ENCODE measurements at regions not wholly inside any gene's neighbourhood (a gene's known extent, or its start where the extent isn't known, plus 50 kb on each side); places are given as distances from the start of the nearest gene placed in this dataset.
A peak's percentile ranks its signal among the peaks of the same experiment; 100 is the strongest.

DNA sequence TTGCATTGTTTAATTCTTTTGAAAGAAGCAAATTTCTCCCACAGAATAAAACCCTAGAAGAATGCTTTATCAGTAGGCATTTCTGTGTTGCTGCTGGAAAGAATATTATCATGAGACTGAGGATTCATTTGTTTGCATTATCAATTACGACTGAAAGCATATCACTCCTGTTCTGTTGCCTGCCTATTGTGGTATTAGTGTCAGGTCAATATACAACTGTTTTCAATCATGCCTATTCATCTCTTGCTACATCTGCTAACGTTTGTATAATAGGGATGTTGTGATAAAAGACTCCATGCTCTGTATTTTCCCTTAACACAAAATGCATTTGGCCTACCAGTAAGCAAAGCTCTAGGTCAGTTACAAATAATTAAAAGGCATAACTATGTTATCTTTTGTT lies 221.5 kb downstream of the PTPRC start:
- no peak for DNase-seq (ENCODE audit: low read depth in 3 of 3, low spot score in 2 of 3)

DNA sequence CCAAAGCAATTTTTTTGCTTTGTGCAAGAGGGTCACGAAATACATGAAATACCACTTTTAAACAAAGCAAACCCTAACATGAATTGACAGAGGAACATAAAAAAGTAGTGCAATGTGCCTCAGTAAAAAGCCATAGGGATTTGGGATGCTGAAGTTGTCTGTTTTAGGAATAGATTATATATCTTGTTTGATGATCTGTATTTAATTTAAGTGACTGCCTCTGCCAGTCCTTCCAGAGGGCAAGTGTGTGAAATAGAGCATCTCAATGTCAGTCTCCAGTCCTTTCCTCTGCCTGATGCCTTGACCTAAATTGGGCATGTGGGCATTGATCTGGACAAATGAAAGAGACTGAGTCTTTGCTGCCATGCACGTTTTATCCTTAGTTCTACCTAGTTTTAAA lies 222.8 kb downstream of the PTPRC start:
- no peak for DNase-seq (ENCODE audit: low read depth in 3 of 3, low spot score in 2 of 3)

- DNase-seq (ENCODE audit: low read depth in 3 of 3, low spot score in 2 of 3), result no peak
Observed at GRCh38 chr1:198864695-198865094, 225.9 kb downstream of the PTPRC start.

DNA sequence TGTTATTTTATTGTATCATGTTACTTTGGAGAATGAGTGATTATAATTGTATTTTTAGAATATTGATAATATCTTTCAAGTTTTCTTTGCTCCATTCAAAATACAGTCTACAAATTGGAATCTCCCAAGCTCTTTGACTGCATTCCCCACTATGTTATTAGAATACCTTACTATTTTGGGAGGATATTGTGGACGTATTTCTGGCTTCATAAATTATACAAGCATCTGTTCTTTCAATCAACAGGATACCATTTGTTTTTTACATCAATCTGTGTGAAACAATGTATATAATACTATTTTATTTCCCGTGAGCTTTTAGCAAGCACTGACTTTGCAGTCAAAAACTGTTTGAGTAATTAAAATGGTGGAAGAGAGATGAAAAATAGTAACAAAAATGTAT lies 226.5 kb downstream of the PTPRC start:
- no peak for DNase-seq (ENCODE audit: low read depth in 3 of 3, low spot score in 2 of 3)

DNA sequence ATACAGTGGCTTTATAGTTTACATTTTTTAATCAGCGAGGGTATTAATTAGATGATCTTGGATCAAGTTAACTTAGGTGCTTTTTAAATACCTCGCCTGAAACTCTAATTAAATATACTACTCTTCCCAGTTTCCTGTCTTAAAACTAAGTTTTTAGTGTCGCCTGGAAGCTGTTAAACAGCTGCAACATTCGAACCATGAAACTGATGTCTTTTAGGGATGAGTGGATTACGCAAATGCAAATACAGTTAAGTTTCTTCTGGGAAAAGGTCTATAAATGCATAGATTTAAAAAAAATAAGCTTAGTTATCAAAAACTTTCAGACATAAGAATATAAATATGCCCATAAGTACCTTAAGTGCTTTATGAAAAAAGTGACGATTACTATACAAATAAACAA lies 228.3 kb downstream of the PTPRC start:
- no peak for DNase-seq (ENCODE audit: low read depth in 3 of 3, low spot score in 2 of 3)

- DNase-seq (ENCODE audit: low read depth in 3 of 3, low spot score in 2 of 3), result no peak
Observed at GRCh38 chr1:198873696-198874230, 234.9 kb downstream of the PTPRC start.

GRCh38 chr1:198876371-198876871 lies 237.6 kb downstream of the PTPRC start:
- peak in 2 of 3 donors; percentile 13 to 15 for DNase-seq (ENCODE audit: low read depth in 3 of 3, low spot score in 2 of 3)

DNA sequence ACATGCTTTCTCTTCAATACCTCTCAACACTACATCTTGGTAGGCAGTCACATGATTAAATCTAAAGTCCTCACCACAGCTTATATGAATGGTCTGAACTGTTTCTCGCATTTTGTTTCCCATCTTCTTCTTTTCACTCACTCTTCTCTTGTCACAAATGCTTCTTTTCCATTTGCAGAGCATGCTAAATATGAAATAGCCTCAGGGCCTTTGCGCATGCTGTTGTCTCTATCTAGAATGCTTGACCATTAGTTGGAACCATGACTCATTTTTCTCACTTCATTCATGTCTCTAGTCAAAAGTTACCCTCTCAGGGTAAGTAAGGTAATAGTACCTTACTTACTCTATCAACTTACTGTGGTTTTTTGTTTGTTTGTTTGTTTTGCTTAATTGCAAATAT lies 239.7 kb downstream of the PTPRC start:
- DNase-seq (ENCODE audit: low read depth in 3 of 3, low spot score in 2 of 3), result no peak

DNA sequence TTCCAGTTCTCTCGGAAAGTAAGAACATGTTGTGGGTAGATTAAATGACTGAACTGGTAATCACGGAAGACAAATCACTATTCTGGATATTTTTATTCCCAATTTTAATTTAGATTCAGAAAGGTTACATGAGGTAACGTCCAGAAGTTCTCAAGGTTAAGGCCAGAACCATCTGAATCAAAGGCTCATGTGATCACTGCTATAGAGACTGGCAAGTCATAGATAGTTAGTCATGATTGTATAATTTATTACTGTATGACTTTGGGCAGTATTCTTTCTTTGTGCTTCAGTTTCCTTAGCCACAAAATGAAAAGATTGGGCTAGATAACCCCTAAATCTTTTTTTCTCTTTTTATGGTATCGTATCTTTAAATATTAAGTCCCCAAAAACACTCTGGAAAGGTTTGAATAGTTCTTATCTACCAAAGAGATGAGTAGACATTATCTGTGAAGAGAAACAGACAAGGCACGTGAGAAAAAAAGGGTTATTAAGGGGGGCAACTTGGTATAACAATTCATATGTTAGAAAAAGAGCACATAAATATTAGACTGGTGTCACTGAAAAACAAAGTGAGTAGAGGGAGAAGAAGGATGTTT lies 241.0 kb downstream of the PTPRC start:
- no peak for DNase-seq (ENCODE audit: low read depth in 3 of 3, low spot score in 2 of 3)

DNA sequence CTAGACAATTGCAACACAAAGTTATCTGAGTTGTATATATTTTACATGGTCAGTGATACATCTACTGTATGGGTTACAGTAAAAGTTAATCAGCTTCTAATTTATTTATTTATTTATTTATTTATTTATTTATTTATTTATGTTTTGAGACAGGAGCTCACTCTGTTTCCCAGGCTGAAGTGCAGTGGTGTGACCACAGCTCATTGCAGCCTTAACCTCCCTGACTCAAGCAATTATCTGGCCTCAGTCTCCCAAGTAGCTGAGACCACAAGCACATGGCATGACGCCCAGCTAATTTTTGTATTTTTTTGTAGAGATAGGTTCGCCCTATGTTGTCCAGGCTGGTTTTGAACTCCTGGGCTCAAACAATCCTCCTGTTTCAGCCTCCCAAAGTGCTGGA lies 241.6 kb downstream of the PTPRC start:
- DNase-seq (ENCODE audit: low read depth in 3 of 3, low spot score in 2 of 3), result no peak

GRCh38 chr1:198880818-198881597 lies 242.2 kb downstream of the PTPRC start:
- no peak for DNase-seq (ENCODE audit: low read depth in 3 of 3, low spot score in 2 of 3)

- no peak for DNase-seq (ENCODE audit: low read depth in 3 of 3, low spot score in 2 of 3)
Observed at GRCh38 chr1:198883184-198883583, 244.3 kb downstream of the PTPRC start.

GRCh38 chr1:198887866-198888265 lies 249.0 kb downstream of the PTPRC start:
- no peak for DNase-seq (ENCODE audit: low read depth in 3 of 3, low spot score in 2 of 3)

- no peak for DNase-seq (ENCODE audit: low read depth in 3 of 3, low spot score in 2 of 3)
Observed at GRCh38 chr1:198888379-198888943, 249.6 kb downstream of the PTPRC start.

- DNase-seq (ENCODE audit: low read depth in 3 of 3, low spot score in 2 of 3), result no peak
Observed at GRCh38 chr1:198889101-198889500, 250.3 kb downstream of the PTPRC start.

GRCh38 chr1:198889749-198890148 lies 250.9 kb downstream of the PTPRC start:
- no peak for DNase-seq (ENCODE audit: low read depth in 3 of 3, low spot score in 2 of 3)

DNA sequence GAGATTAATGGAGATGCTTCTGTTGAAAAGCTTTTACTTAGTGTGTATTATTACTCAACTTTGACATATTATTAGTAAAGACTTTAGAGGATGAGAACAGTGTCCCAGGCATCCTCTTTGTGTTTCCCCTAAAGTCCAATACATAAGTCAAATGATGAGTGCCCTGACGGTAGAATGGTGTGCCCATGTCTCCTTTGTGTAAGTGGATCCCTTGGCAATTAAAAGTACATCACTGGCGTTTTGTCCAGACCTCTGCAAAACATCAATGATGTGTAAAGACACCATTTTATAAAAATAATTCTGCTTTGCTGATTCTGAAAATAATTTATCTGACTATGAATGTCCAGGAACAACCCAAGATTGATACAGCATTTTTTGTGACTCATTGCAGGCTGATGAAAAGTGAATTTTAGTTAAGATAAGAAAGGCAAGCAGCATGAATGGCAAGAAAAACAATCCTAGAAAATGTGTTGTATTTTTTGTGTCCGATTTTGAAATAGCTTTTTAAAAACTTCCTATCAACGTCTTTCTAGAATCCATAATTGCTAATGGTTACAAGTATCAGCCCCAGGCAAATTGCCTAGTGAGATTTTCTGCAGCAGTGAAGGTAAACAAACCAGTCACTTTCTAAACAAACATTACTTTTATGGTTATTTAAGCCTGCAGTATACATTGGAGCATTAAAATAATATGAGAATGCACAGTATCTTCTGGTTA lies 251.5 kb downstream of the PTPRC start:
- DNase-seq (ENCODE audit: low read depth in 3 of 3, low spot score in 2 of 3), result no peak

- DNase-seq (ENCODE audit: low read depth in 3 of 3, low spot score in 2 of 3), result no peak
Observed at GRCh38 chr1:198892065-198892464, 253.2 kb downstream of the PTPRC start.

GRCh38 chr1:198893141-198893540 lies 254.3 kb downstream of the PTPRC start:
- DNase-seq (ENCODE audit: low read depth in 3 of 3, low spot score in 2 of 3), result no peak

DNA sequence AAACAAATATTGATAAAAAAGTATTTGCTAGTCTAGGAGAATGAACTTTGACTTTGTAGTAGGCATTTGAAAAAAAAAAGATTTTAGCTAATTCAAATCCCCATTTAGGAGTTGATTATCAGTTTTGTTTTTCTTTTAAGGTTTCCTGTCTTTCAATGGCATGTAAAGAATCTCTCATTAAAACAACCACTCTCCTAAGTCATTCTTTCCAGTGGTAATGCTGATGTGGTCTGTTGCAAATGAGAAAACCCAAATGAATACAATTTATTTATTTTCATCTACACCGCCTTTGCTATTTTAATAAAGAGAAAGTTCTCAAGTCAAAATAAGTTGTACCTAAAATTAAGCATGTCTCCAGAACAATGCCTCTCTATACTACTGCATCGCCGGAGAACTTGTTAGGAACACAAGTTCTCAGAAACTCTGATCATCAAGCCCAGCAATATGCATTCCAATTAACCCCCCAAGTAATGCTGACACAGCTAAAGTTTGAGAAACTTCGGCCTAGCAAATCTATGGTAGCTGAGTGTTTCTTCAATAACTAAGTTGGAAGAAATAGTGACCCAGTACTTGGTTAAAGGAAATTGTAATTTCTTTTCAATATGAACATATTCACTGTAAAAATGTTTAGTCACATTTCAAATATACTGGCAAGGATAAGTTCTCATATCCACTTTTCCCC lies 255.1 kb downstream of the PTPRC start:
- no peak for DNase-seq (ENCODE audit: low read depth in 3 of 3, low spot score in 2 of 3)

DNA sequence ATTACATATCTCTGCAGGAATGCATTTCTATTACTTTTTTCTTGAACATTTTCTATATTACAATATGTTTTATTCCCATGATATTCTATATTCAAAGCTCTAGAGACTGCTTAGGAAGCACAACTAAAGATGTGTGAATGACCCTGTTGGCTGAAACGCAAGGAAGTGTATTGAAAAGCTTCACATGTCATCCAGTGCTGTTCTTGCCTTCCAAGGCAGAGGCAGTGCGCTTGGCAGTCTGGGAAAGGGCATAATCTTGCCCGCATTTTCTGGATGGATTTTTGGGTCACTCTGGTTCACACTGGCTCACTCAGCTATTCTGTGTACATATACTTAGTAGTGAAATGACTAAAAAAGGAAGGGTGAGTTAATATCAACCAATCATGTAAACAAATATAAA lies 262.4 kb downstream of the PTPRC start:
- DNase-seq (ENCODE audit: low read depth in 3 of 3, low spot score in 2 of 3), result no peak
